Ishikawa (cell line): ENCODE measurements at regions not wholly inside any gene's neighbourhood (a gene's known extent, or its start where the extent isn't known, plus 50 kb on each side); places are given as distances from the start of the nearest gene placed in this dataset.

Experiments used
- CEBPB ChIP-seq: IDR thresholded peaks from 2 replicates; pipeline ENCODE4 v1.6.1; 2012
- CREB1 ChIP-seq: IDR thresholded peaks from 2 replicates; pipeline ENCODE4 v1.6.1; 2012; ENCODE audit warnings: low read depth
- EGR1 ChIP-seq: IDR thresholded peaks from 2 replicates; pipeline ENCODE4 v1.6.1; 2012
- EP300 ChIP-seq: IDR thresholded peaks from 2 replicates; pipeline ENCODE4 v1.6.1; 2012; ENCODE audit warnings: borderline replicate concordance
- FOXM1 ChIP-seq: IDR thresholded peaks from 2 replicates; pipeline ENCODE4 v1.6.1; 2012; ENCODE audit warnings: low read depth, borderline replicate concordance
- MAX ChIP-seq: IDR thresholded peaks from 2 replicates; pipeline ENCODE4 v1.6.1; 2012
- NFIC ChIP-seq: IDR thresholded peaks from 2 replicates; pipeline ENCODE4 v1.6.1; 2012
- RAD21 ChIP-seq: IDR thresholded peaks from 2 replicates; pipeline ENCODE4 v1.6.1; 2012; ENCODE audit warnings: low read depth
- REST ChIP-seq: IDR thresholded peaks from 2 replicates; pipeline ENCODE4 v1.6.1; 2012; ENCODE audit warnings: low read depth, mild to moderate bottlenecking
- TAF1 ChIP-seq: IDR thresholded peaks from 2 replicates; pipeline ENCODE4 v1.6.1; 2012; ENCODE audit warnings: low read depth, mild to moderate bottlenecking
- TCF12 ChIP-seq: IDR thresholded peaks from 2 replicates; pipeline ENCODE4 v1.6.1; 2012; ENCODE audit warnings: low read depth
- TEAD4 ChIP-seq: IDR thresholded peaks from 2 replicates; pipeline ENCODE4 v1.6.1; 2012
- USF1 ChIP-seq: IDR thresholded peaks from 2 replicates; pipeline ENCODE4 v1.6.1; 2012
- YY1 ChIP-seq: IDR thresholded peaks from 2 replicates; pipeline ENCODE4 v1.6.1; 2012; ENCODE audit warnings: low read depth
- ZBTB7A ChIP-seq: IDR thresholded peaks from 2 replicates; pipeline ENCODE4 v1.6.1; 2012; ENCODE audit warnings: low read depth

GRCh38 chr18:2336690-2337392 lies 234.5 kb downstream of the METTL4 start:
- no peak for TF ChIP-seq EGR1
- no peak for TF ChIP-seq NFIC
- no peak for TF ChIP-seq MAX
- no peak for TF ChIP-seq RAD21
- TF ChIP-seq YY1, result no peak
- TF ChIP-seq TEAD4, result no peak
- no peak for TF ChIP-seq REST
- TF ChIP-seq CEBPB, result no peak

GRCh38 chr18:2337552-2338141 lies 233.7 kb downstream of the METTL4 start:
- TF ChIP-seq EGR1, result no peak
- peak; percentile 61 for TF ChIP-seq RAD21
- TF ChIP-seq TAF1, result no peak

GRCh38 chr18:2338601-2339000 lies 232.7 kb downstream of the METTL4 start:
- TF ChIP-seq YY1 (no peak), USF1 (no peak), MAX (no peak), CEBPB (no peak), ZBTB7A (no peak), EP300 (no peak), RAD21 (no peak), CREB1 (no peak), FOXM1 (no peak), TCF12 (no peak), NFIC (no peak), EGR1 (no peak), TEAD4 (no peak), REST (no peak), TAF1 (no peak)

GRCh38 chr18:2340335-2340734 lies 231.0 kb downstream of the METTL4 start:
- TF ChIP-seq USF1 (no peak), CREB1 (no peak), CEBPB (no peak), EGR1 (no peak), RAD21 (no peak), NFIC (no peak), TAF1 (no peak), REST (no peak), ZBTB7A (no peak), MAX (no peak), EP300 (no peak), TCF12 (no peak), FOXM1 (no peak), YY1 (no peak), TEAD4 (no peak)
